BLaER1 (cell line): ENCODE measurements at regions not wholly inside any gene's neighbourhood (a gene's known extent, or its start where the extent isn't known, plus 50 kb on each side); places are given as distances from the start of the nearest gene placed in this dataset.

Source experiments
- H3K27ac ChIP-seq: shearing (Covaris generic); formaldehyde crosslinking; 2 replicates; pipeline ENCODE4 v1.8.1; 2022
- H3K27me3 ChIP-seq: shearing (Covaris generic); formaldehyde crosslinking; 2 replicates; pipeline ENCODE4 v1.8.1; 2022
- H3K36me3 ChIP-seq: shearing (Covaris generic); formaldehyde crosslinking; 2 replicates; pipeline ENCODE4 v1.8.1; 2022
- H3K4me1 ChIP-seq: shearing (Covaris generic); formaldehyde crosslinking; 2 replicates; pipeline ENCODE4 v1.8.1; 2022
- H3K4me2 ChIP-seq: shearing (Covaris generic); formaldehyde crosslinking; 2 replicates; pipeline ENCODE4 v1.8.1; 2022
- H3K4me3 ChIP-seq: shearing (Covaris generic); formaldehyde crosslinking; 2 replicates; pipeline ENCODE4 v1.8.1; 2022
- H3K9ac ChIP-seq: shearing (Covaris generic); formaldehyde crosslinking; 2 replicates; pipeline ENCODE4 v1.8.1; 2022
- H3K9me3 ChIP-seq: shearing (Covaris generic); formaldehyde crosslinking; 2 replicates; pipeline ENCODE4 v1.8.1; 2022
- H4K20me1 ChIP-seq: shearing (Covaris generic); formaldehyde crosslinking; 2 replicates; pipeline ENCODE4 v1.8.1; 2022
- Cebpa-rat ChIP-seq: shearing (Covaris generic); IDR thresholded peaks from 2 replicates; pipeline ENCODE4 v1.8.1; 2022

- Histone ChIP-seq H4K20me1 (no peaks in the 10 kb centered on the region), H3K4me2 (no peak overlapping the region), H3K36me3 (no peaks in the 10 kb centered on the region), H3K27ac (no peak overlapping the region), H3K9me3 (no peaks in the 10 kb centered on the region), H3K4me1 (no peaks in the 10 kb centered on the region), H3K9ac (no peak overlapping the region), H3K27me3 (no peaks in the 10 kb centered on the region), H3K4me3 (no peak overlapping the region)
- TF ChIP-seq Cebpa-rat, result no peak
Observed at GRCh38 chrX:121802881-121803412, 755.5 kb downstream of the GLUD2 start.

GRCh38 chrX:121823406-121823805 lies 776.0 kb downstream of the GLUD2 start:
- H3K4me1 ChIP-seq, result no peaks in the 10 kb centered on the region
- no peak for TF ChIP-seq Cebpa-rat
- no peaks in the 10 kb centered on the region for H3K27me3 ChIP-seq
- H3K9ac ChIP-seq, result no peak overlapping the region
- H3K27ac ChIP-seq, result no peak overlapping the region
- no peaks in the 10 kb centered on the region for H3K9me3 ChIP-seq
- no peak overlapping the region for H3K4me3 ChIP-seq
- H3K36me3 ChIP-seq, result no peaks in the 10 kb centered on the region
- no peaks in the 10 kb centered on the region for H4K20me1 ChIP-seq
- no peak overlapping the region for H3K4me2 ChIP-seq

- no peak overlapping the region for H3K27ac ChIP-seq
- TF ChIP-seq Cebpa-rat, result no peak
Observed at GRCh38 chrX:121831601-121832000, 784.2 kb downstream of the GLUD2 start.

GRCh38 chrX:121832446-121832845 lies 785.0 kb downstream of the GLUD2 start:
- H3K9ac ChIP-seq, result no peak overlapping the region
- H4K20me1 ChIP-seq, result no peaks in the 10 kb centered on the region
- H3K4me3 ChIP-seq, result no peak overlapping the region
- H3K9me3 ChIP-seq, result no peaks in the 10 kb centered on the region
- H3K27ac ChIP-seq, result no peak overlapping the region
- no peaks in the 10 kb centered on the region for H3K27me3 ChIP-seq
- no peak for TF ChIP-seq Cebpa-rat
- H3K4me2 ChIP-seq, result no peak overlapping the region
- no peaks in the 10 kb centered on the region for H3K4me1 ChIP-seq
- H3K36me3 ChIP-seq, result no peaks in the 10 kb centered on the region

More at GRCh38 chrX:121831601-121832000, 784.2 kb downstream of the GLUD2 start:
- Histone ChIP-seq H3K4me3 (no peak overlapping the region), H4K20me1 (no peaks in the 10 kb centered on the region), H3K4me2 (no peak overlapping the region), H3K36me3 (no peaks in the 10 kb centered on the region), H3K9me3 (no peaks in the 10 kb centered on the region), H3K4me1 (no peaks in the 10 kb centered on the region), H3K9ac (no peak overlapping the region), H3K27me3 (no peaks in the 10 kb centered on the region)

GRCh38 chrX:121836000-121836399 lies 788.6 kb downstream of the GLUD2 start:
- Histone ChIP-seq H3K9me3 (no peaks in the 10 kb centered on the region), H3K36me3 (no peaks in the 10 kb centered on the region), H3K4me3 (no peak overlapping the region), H3K9ac (no peak overlapping the region), H3K4me2 (no peak overlapping the region), H4K20me1 (no peaks in the 10 kb centered on the region), H3K27me3 (no peaks in the 10 kb centered on the region), H3K27ac (no peak overlapping the region), H3K4me1 (no peaks in the 10 kb centered on the region)
- TF ChIP-seq Cebpa-rat, result no peak

GRCh38 chrX:121851033-121851432 lies 803.6 kb downstream of the GLUD2 start:
- Histone ChIP-seq H4K20me1 (no peaks in the 10 kb centered on the region), H3K4me2 (no peak overlapping the region), H3K9me3 (no peaks in the 10 kb centered on the region), H3K4me3 (no peak overlapping the region), H3K27me3 (peaks cover 18% of the 10 kb centered on the region), H3K9ac (no peak overlapping the region), H3K27ac (no peak overlapping the region), H3K4me1 (no peaks in the 10 kb centered on the region), H3K36me3 (no peaks in the 10 kb centered on the region)
- no peak for TF ChIP-seq Cebpa-rat

- Histone ChIP-seq H3K27ac (no peak overlapping the region), H4K20me1 (no peaks in the 10 kb centered on the region)
Observed at GRCh38 chrX:121853762-121854613, 806.6 kb downstream of the GLUD2 start.

GRCh38 chrX:121854614-121854911 lies 807.2 kb downstream of the GLUD2 start:
- H3K4me1 ChIP-seq, result no peaks in the 10 kb centered on the region
- H3K9me3 ChIP-seq, result no peaks in the 10 kb centered on the region
- H3K36me3 ChIP-seq, result no peaks in the 10 kb centered on the region
- H3K4me2 ChIP-seq, result no peak overlapping the region
- H3K9ac ChIP-seq, result no peak overlapping the region
- H3K4me3 ChIP-seq, result no peak overlapping the region
- no peak for TF ChIP-seq Cebpa-rat
- no peaks in the 10 kb centered on the region for H4K20me1 ChIP-seq
- H3K27ac ChIP-seq, result no peak overlapping the region
- peaks cover 13% of the 10 kb centered on the region for H3K27me3 ChIP-seq

More at GRCh38 chrX:121853762-121854613, 806.6 kb downstream of the GLUD2 start:
- Histone ChIP-seq H3K9ac (no peak overlapping the region), H3K36me3 (no peaks in the 10 kb centered on the region), H3K9me3 (no peaks in the 10 kb centered on the region), H3K4me1 (no peaks in the 10 kb centered on the region), H3K27me3 (peaks cover 14% of the 10 kb centered on the region), H3K4me3 (no peak overlapping the region), H3K4me2 (no peak overlapping the region)
- no peak for TF ChIP-seq Cebpa-rat

- Histone ChIP-seq H3K27ac (no peak overlapping the region), H3K9ac (no peak overlapping the region), H4K20me1 (no peaks in the 10 kb centered on the region), H3K4me1 (no peaks in the 10 kb centered on the region), H3K4me3 (no peak overlapping the region), H3K36me3 (no peaks in the 10 kb centered on the region), H3K27me3 (peaks cover 10% of the 10 kb centered on the region), H3K9me3 (no peaks in the 10 kb centered on the region), H3K4me2 (no peak overlapping the region)
- TF ChIP-seq Cebpa-rat, result no peak
Observed at GRCh38 chrX:121858867-121859647, 811.6 kb downstream of the GLUD2 start.

GRCh38 chrX:121863976-121864375 lies 816.6 kb downstream of the GLUD2 start:
- Histone ChIP-seq H3K4me3 (no peak overlapping the region), H3K9me3 (no peaks in the 10 kb centered on the region)

More at GRCh38 chrX:121863976-121864375, 816.6 kb downstream of the GLUD2 start:
- Histone ChIP-seq H3K27ac (no peak overlapping the region), H3K36me3 (no peaks in the 10 kb centered on the region), H4K20me1 (no peaks in the 10 kb centered on the region), H3K27me3 (peaks cover 11% of the 10 kb centered on the region; the same call in 1 of the 2 replicates), H3K9ac (no peak overlapping the region), H3K4me2 (no peak overlapping the region), H3K4me1 (no peaks in the 10 kb centered on the region)
- no peak for TF ChIP-seq Cebpa-rat
